ENCODE measurements at regions not wholly inside any gene's neighbourhood (a gene's known extent, or its start where the extent isn't known, plus 50 kb on each side); places are given as distances from the start of the nearest gene placed in this dataset.

DNA sequence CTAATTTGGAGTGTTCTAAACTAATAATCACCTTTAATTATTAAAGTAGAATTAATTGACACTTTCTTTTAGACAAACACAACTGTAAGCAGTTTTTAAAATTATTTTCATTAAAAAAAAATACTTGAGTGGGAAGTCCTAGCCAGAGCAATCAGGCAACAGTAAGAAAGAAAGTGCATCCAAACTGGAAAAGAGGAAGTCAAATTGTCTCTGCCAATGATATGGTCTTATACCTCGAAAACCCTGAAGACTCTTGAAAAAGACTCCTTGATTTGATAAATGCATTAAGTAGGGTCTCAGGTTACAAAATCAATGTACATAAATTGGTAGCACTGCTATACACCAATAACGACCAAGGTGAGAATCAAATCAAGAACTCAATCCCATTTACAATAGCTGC is 83.0 kb upstream of the GADD45A start (continued):
- TF ChIP-seq CHD7 (IDR thresholded peaks at IDR 0.05; ENCODE audit: insufficient replicate concordance, low read length) (no peak), BRCA1 (IDR thresholded peaks at IDR 0.05; ENCODE audit: low read depth, low read length) (no peak), SP4 (IDR thresholded peaks at IDR 0.05; ENCODE audit: low read length) (no peak), TAF7 (optimal IDR thresholded peaks at IDR 0.05; ENCODE audit: borderline replicate concordance, low read depth, low read length) (no peak), SP1 (IDR thresholded peaks at IDR 0.05; ENCODE audit: low read depth, low read length) (no peak), CREB1 (IDR thresholded peaks at IDR 0.05) (no peak)

All from H1 (cell line).